H1 (cell line): ENCODE measurements at regions not wholly inside any gene's neighbourhood (a gene's known extent, or its start where the extent isn't known, plus 50 kb on each side); places are given as distances from the start of the nearest gene placed in this dataset.

Experiments used
- CEBPB ChIP-seq: IDR thresholded peaks from 2 replicates; pipeline ENCODE4 v1.6.1; 2012; ENCODE audit warnings: low read depth, low read length
- CHD1 ChIP-seq: IDR thresholded peaks from 2 replicates; pipeline ENCODE4 v1.6.1; 2012; ENCODE audit warnings: low read depth, low read length, improper control_type of control experiment
- CTCF ChIP-seq, 3 experiments: IDR thresholded peaks; 1 replicate in 2 of 3; 2 replicates in 1 of 3; pipeline versions ENCODE4 v1.5.1 to v1.6.1; 2011; ENCODE audit warnings: low read length in 3 of 3, mild to moderate bottlenecking in 3 of 3, inconsistent platforms in 2 of 3, low read depth in 1 of 3, moderate library complexity in 1 of 3; ENCODE audit not compliant: insufficient read depth in 1 of 3; ENCODE audit errors: control extremely low read depth in 1 of 3
- EGR1 ChIP-seq: IDR thresholded peaks from 2 replicates; pipeline ENCODE4 v1.6.1; 2011; ENCODE audit warnings: low read depth, low read length, borderline replicate concordance
- EP300 ChIP-seq, 2 experiments: IDR thresholded peaks; 1 replicate in 1 of 2; 2 replicates in 1 of 2; pipeline ENCODE4 v1.6.1; 2011 to 2012; ENCODE audit warnings: low read depth in 2 of 2, low read length in 2 of 2, mild to moderate bottlenecking in 2 of 2, borderline replicate concordance in 1 of 2, inconsistent platforms in 1 of 2, moderate library complexity in 1 of 2
- JUND ChIP-seq: IDR thresholded peaks from 2 replicates; pipeline ENCODE4 v1.6.1; 2011; ENCODE audit warnings: mild to moderate bottlenecking, improper control_type of control experiment, low read length
- NANOG ChIP-seq: IDR thresholded peaks from 2 replicates; pipeline ENCODE4 v1.6.1; 2011; ENCODE audit warnings: low read length, low read depth, mild to moderate bottlenecking, inconsistent platforms; ENCODE audit not compliant: insufficient read depth, poor library complexity, severe bottlenecking
- POLR2A ChIP-seq, 2 experiments: IDR thresholded peaks; 1 replicate in 1 of 2; 2 replicates in 1 of 2; pipeline ENCODE4 v1.6.1; 2011; ENCODE audit warnings: low read depth in 2 of 2, low read length in 2 of 2, mild to moderate bottlenecking in 2 of 2; ENCODE audit errors: control extremely low read depth in 1 of 2
- POU5F1 ChIP-seq: IDR thresholded peaks from 2 replicates; pipeline ENCODE4 v1.6.1; 2011; ENCODE audit warnings: low read depth, mild to moderate bottlenecking, low read length, moderate library complexity
- RAD21 ChIP-seq, 2 experiments: IDR thresholded peaks in 1 of 2; conservative IDR thresholded peaks in 1 of 2; 2 replicates each; pipeline ENCODE4 v1.6.1; 2011; ENCODE audit warnings: low read depth in 2 of 2, low read length in 2 of 2, improper control_type of control experiment in 1 of 2, inconsistent platforms in 1 of 2, mild to moderate bottlenecking in 1 of 2, moderate library complexity in 1 of 2
- SP4 ChIP-seq: IDR thresholded peaks from 2 replicates; pipeline ENCODE4 v1.6.1; 2012; ENCODE audit warnings: low read length, inconsistent platforms
- SUZ12 ChIP-seq: fragments of 200-600 bp; sonication (generic); IDR thresholded peaks from 2 replicates; pipeline ENCODE4 v1.6.1; 2012; ENCODE audit warnings: mild to moderate bottlenecking, inconsistent platforms, low read length, moderate library complexity, mixed read lengths
- TAF1 ChIP-seq: IDR thresholded peaks from 2 replicates; pipeline ENCODE4 v1.6.1; 2011; ENCODE audit warnings: mild to moderate bottlenecking, low read depth, low read length
- ZNF274 ChIP-seq: IDR thresholded peaks from 2 replicates; pipeline ENCODE4 v1.7.0; 2012; ENCODE audit warnings: low read length, borderline replicate concordance; ENCODE audit errors: extremely low read depth

- no peak for TF ChIP-seq CTCF (IDR thresholded peaks at IDR 0.05; ENCODE audit: control extremely low read depth in 1 of 3, insufficient read depth in 1 of 3, low read depth in 1 of 3, low read length in 3 of 3)
- no peak for TF ChIP-seq NANOG
- no peak for TF ChIP-seq SUZ12
- no peak for TF ChIP-seq EGR1
- no peak for TF ChIP-seq RAD21 (IDR thresholded peaks at IDR 0.05 in 1 of 2, conservative IDR thresholded peaks at IDR 0.05 in 1 of 2; ENCODE audit: low read depth in 2 of 2, low read length in 2 of 2)
- no peak for TF ChIP-seq POLR2A (IDR thresholded peaks at IDR 0.05; ENCODE audit: control extremely low read depth in 1 of 2, low read depth in 2 of 2, low read length in 2 of 2)
- no peak for TF ChIP-seq SP4
- no peak for TF ChIP-seq TAF1
- TF ChIP-seq POU5F1 = no peak
- TF ChIP-seq EP300 (IDR thresholded peaks at IDR 0.05; ENCODE audit: borderline replicate concordance in 1 of 2, low read depth in 2 of 2, low read length in 2 of 2) = no peak
- no peak for TF ChIP-seq CHD1
- no peak for TF ChIP-seq ZNF274
- no peak for TF ChIP-seq CEBPB
- TF ChIP-seq JUND = no peak
These were observed 527.8 kb downstream of the METTL15 start for GRCh38 chr11:28636033-28636432.
